ENCODE measurements at regions not wholly inside any gene's neighbourhood (a gene's known extent, or its start where the extent isn't known, plus 50 kb on each side); places are given as distances from the start of the nearest gene placed in this dataset.
"Not testable (repeated sequence)": the region's sequence is repeated elsewhere in the genome, so short reads cannot be mapped to it uniquely, and the experiment has no call there.

- no peak for FAIRE-seq
Observed at GRCh38 chr13:111413407-111414187, 93.2 kb downstream of the TEX29 start.

GRCh38 chr13:111414341-111414740 lies 93.9 kb downstream of the TEX29 start:
- no peak for FAIRE-seq

- FAIRE-seq, result no peak
Observed at GRCh38 chr13:111415246-111415645, 94.8 kb downstream of the TEX29 start.

GRCh38 chr13:111415765-111416164 lies 95.3 kb downstream of the TEX29 start:
- FAIRE-seq, result no peak

GRCh38 chr13:111418101-111418500 lies 97.7 kb downstream of the TEX29 start:
- FAIRE-seq, result no peak

- FAIRE-seq, result no peak
Observed at GRCh38 chr13:111420113-111420876, 99.9 kb downstream of the TEX29 start.

GRCh38 chr13:111421216-111421615 lies 100.8 kb downstream of the TEX29 start:
- FAIRE-seq, result no peak

GRCh38 chr13:111422348-111422747 lies 101.9 kb downstream of the TEX29 start:
- no peak for FAIRE-seq

- FAIRE-seq, result no peak
Observed at GRCh38 chr13:111423168-111423785, 102.8 kb downstream of the TEX29 start.

GRCh38 chr13:111424134-111424533 lies 103.7 kb downstream of the TEX29 start:
- FAIRE-seq, result no peak

- no peak for FAIRE-seq
Observed at GRCh38 chr13:111425326-111425725, 104.9 kb downstream of the TEX29 start.

GRCh38 chr13:111429064-111429558 lies 108.7 kb downstream of the TEX29 start:
- FAIRE-seq, result no peak

- no peak for FAIRE-seq
Observed at GRCh38 chr13:111431206-111431605, 110.8 kb downstream of the TEX29 start.

GRCh38 chr13:111434578-111435159 lies 114.2 kb downstream of the TEX29 start:
- FAIRE-seq, result no peak

- no peak for FAIRE-seq
Observed at GRCh38 chr13:111436446-111436845, 116.0 kb downstream of the TEX29 start.

- no peak for FAIRE-seq
Observed at GRCh38 chr13:111437417-111437816, 117.0 kb downstream of the TEX29 start.

GRCh38 chr13:111437856-111438547 lies 117.6 kb downstream of the TEX29 start:
- no peak for FAIRE-seq

- FAIRE-seq, result not testable (repeated sequence)
Observed at GRCh38 chr13:111440492-111440891, 120.0 kb downstream of the TEX29 start.

GRCh38 chr13:111443981-111444380 lies 123.5 kb downstream of the TEX29 start:
- no peak for FAIRE-seq

- FAIRE-seq, result no peak
Observed at GRCh38 chr13:111448504-111448903, 128.1 kb downstream of the TEX29 start.

- FAIRE-seq, result no peak
Observed at GRCh38 chr13:111449041-111449440, 128.6 kb downstream of the TEX29 start.

- FAIRE-seq, result no peak
Observed at GRCh38 chr13:111451402-111451801, 131.0 kb downstream of the TEX29 start.

Data from A204.1 (cell line).